IMR-90 (cell line): ENCODE measurements at regions not wholly inside any gene's neighbourhood (a gene's known extent, or its start where the extent isn't known, plus 50 kb on each side); places are given as distances from the start of the nearest gene placed in this dataset.
A peak's percentile ranks its signal among the peaks of the same experiment; 100 is the strongest.

ENCODE experiments used
- ATAC-seq: fragments of 200-7000 bp; cut with Tn5 transposase; 2 replicates; pipeline ENCODE4 v1.9.1; 2020; ENCODE audit warnings: low read depth, mild to moderate bottlenecking, moderate library complexity
- BruUV-seq: library from RNA; stranded (reverse); fragments of 400-500 nt; replicated peaks from 2 replicates; lab custom pipeline; 2021; lab: Mats Ljungman, UMichigan
- CTCF ChIA-PET: fragments of 300-600 bp; formaldehyde crosslinking; extraction: SDS; loops from one replicate; lab custom pipeline; 2021; ENCODE audit warnings: antibody characterized with exemption; lab: Yijun Ruan, JAX
- POLR2A ChIA-PET: fragments of 300-600 bp; sonication (Branson Sonifier 250); formaldehyde crosslinking; loops from one replicate; lab custom pipeline; 2022; ENCODE audit warnings: antibody characterized with exemption; ENCODE audit not compliant: unreplicated experiment; lab: Charles Lee
- DNase-seq: peaks from one replicate; pipeline ENCODE4 v3.0.0; 2013
- H2AFZ ChIP-seq: replicated peaks from 2 replicates; pipeline ENCODE3; 2013; ENCODE audit warnings: low read length, mild to moderate bottlenecking; ENCODE audit not compliant: poor library complexity
- H2AK5ac ChIP-seq: 2 replicates; pipeline ENCODE4 v1.6.1; 2013; ENCODE audit warnings: low read depth, low read length, inconsistent platforms
- H2AK9ac ChIP-seq: replicated peaks from 2 replicates; pipeline ENCODE3; 2013; ENCODE audit warnings: mild to moderate bottlenecking, low read depth, low read length, moderate library complexity; ENCODE audit not compliant: poor library complexity
- H2BK120ac ChIP-seq: 2 replicates; pipeline ENCODE4 v1.6.1; 2013; ENCODE audit warnings: low read depth, low read length, inconsistent platforms
- H2BK15ac ChIP-seq: 3 replicates; pipeline ENCODE4 v1.6.1; 2013; ENCODE audit warnings: low read depth, low read length, inconsistent platforms
- H2BK20ac ChIP-seq: 2 replicates; pipeline ENCODE4 v1.6.1; 2013; ENCODE audit warnings: low read depth, mild to moderate bottlenecking, inconsistent platforms, low read length, moderate library complexity
- H2BK5ac ChIP-seq: 2 replicates; pipeline ENCODE4 v1.6.1; 2013; ENCODE audit warnings: mild to moderate bottlenecking, low read depth, low read length, inconsistent platforms; ENCODE audit not compliant: poor library complexity, severe bottlenecking
- H3K14ac ChIP-seq: replicated peaks from 2 replicates; pipeline ENCODE4 v1.6.1; 2013; ENCODE audit warnings: low read depth, low read length, inconsistent platforms
- H3K18ac ChIP-seq: 2 replicates; pipeline ENCODE4 v1.6.1; 2013; ENCODE audit warnings: low read depth, low read length, control low read depth
- H3K23ac ChIP-seq: 2 replicates; pipeline ENCODE4 v1.6.1; 2013; ENCODE audit warnings: low read depth, low read length, inconsistent platforms
- H3K27ac ChIP-seq: 2 replicates; pipeline ENCODE4 v1.5.1; 2013; ENCODE audit warnings: mild to moderate bottlenecking, control low read depth, low read length; ENCODE audit not compliant: insufficient read depth
- H3K27me3 ChIP-seq: 2 replicates; pipeline ENCODE4 v1.6.1; 2013; ENCODE audit warnings: low read length; ENCODE audit not compliant: control insufficient read depth, insufficient read depth
- H3K36me3 ChIP-seq: 2 replicates; pipeline ENCODE4 v1.6.1; 2013; ENCODE audit warnings: low read length, mixed read lengths; ENCODE audit not compliant: control insufficient read depth, insufficient read depth
- H3K4ac ChIP-seq: 2 replicates; pipeline ENCODE4 v1.6.1; 2013; ENCODE audit warnings: low read depth, low read length, inconsistent platforms
- H3K4me1 ChIP-seq: 2 replicates; pipeline ENCODE4 v1.6.1; 2013; ENCODE audit warnings: low read length, mixed read lengths; ENCODE audit not compliant: control insufficient read depth, insufficient read depth
- H3K4me2 ChIP-seq: 2 replicates; pipeline ENCODE4 v1.6.1; 2013; ENCODE audit warnings: low read depth, mild to moderate bottlenecking, control low read depth, low read length, moderate library complexity
- H3K4me3 ChIP-seq: 2 replicates; pipeline ENCODE4 v1.5.1; 2013; ENCODE audit warnings: low read depth, mild to moderate bottlenecking, control low read depth, low read length, moderate library complexity; ENCODE audit not compliant: insufficient read depth
- H3K56ac ChIP-seq: 2 replicates; pipeline ENCODE4 v1.6.1; 2013; ENCODE audit warnings: low read length, inconsistent platforms; ENCODE audit not compliant: insufficient read depth; ENCODE audit errors: extremely low read depth
- H3K79me1 ChIP-seq, 2 experiments: 2 replicates each; pipeline ENCODE4 v1.6.1; 2013; ENCODE audit warnings: low read length in 2 of 2, inconsistent platforms in 1 of 2, low read depth in 1 of 2
- H3K9ac ChIP-seq: 2 replicates; pipeline ENCODE4 v1.6.1; 2013; ENCODE audit warnings: low read depth, low read length, control low read depth
- H3K9me1 ChIP-seq: 2 replicates; pipeline ENCODE4 v1.6.1; 2013; ENCODE audit warnings: low read length, inconsistent platforms; ENCODE audit not compliant: insufficient read depth
- H3K9me3 ChIP-seq: 2 replicates; pipeline ENCODE4 v1.6.1; 2013; ENCODE audit warnings: low read length; ENCODE audit not compliant: control insufficient read depth, insufficient read depth
- H4K20me1 ChIP-seq: 2 replicates; pipeline ENCODE4 v1.6.1; 2013; ENCODE audit warnings: low read length, inconsistent platforms; ENCODE audit not compliant: insufficient read depth
- H4K5ac ChIP-seq: 2 replicates; pipeline ENCODE4 v1.6.1; 2013; ENCODE audit warnings: mild to moderate bottlenecking, low read depth, low read length, control low read depth
- H4K8ac ChIP-seq, 2 experiments: 2 replicates each; pipeline ENCODE4 v1.6.1; 2013; ENCODE audit warnings: low read depth in 2 of 2, low read length in 2 of 2, control low read depth in 1 of 2, inconsistent platforms in 1 of 2
- H4K91ac ChIP-seq: 2 replicates; pipeline ENCODE4 v1.6.1; 2013; ENCODE audit warnings: low read depth, low read length, inconsistent platforms; ENCODE audit not compliant: insufficient read depth
- BHLHE40 ChIP-seq: fragments of 150-350 bp; IDR thresholded peaks from 2 replicates; pipeline ENCODE4 v1.6.1; 2016; ENCODE audit warnings: mild to moderate bottlenecking, low read depth, low read length
- CTCF ChIP-seq: conservative IDR thresholded peaks from 2 replicates; pipeline ENCODE4 v1.5.1; 2012; ENCODE audit warnings: mild to moderate bottlenecking, low read depth, low read length, improper control_type of control experiment
- RAD21 ChIP-seq: IDR thresholded peaks from 2 replicates; pipeline ENCODE4 v1.6.1; 2012; ENCODE audit warnings: low read length, improper control_type of control experiment
- SMC3 ChIP-seq: fragments of 150-350 bp; IDR thresholded peaks from 2 replicates; pipeline ENCODE4 v1.6.1; 2016; ENCODE audit warnings: low read depth, mild to moderate bottlenecking, antibody characterized with exemption, low read length, moderate library complexity
- WGBS, 2 experiments: methylation state at CpG; one replicate each; pipeline versions ENCODE4 v1.1.5 to v1.1.7; 2013; ENCODE audit warnings: missing lambda C conversion rate in 2 of 2; ENCODE audit not compliant: insufficient read length in 1 of 2; ENCODE audit errors: extremely low coverage in 2 of 2; 5-methylcytosine and 5-hydroxymethylcytosine counted together
- dilution Hi-C: fragments of 300-500 bp; cut with HindIII; formaldehyde crosslinking; loops from one replicate; pipeline ENCODE4 v1.14.3; 2018; ENCODE audit warnings: low sequenced_read_pairs; ENCODE audit not compliant: unreplicated experiment
- in situ Hi-C: fragments of 300-500 bp; cut with MboI; formaldehyde crosslinking; loops from 3 replicates; pipeline ENCODE4 v1.14.3; 2019; ENCODE audit warnings: low sequenced_read_pairs, inconsistent platforms, mixed read lengths
- intact Hi-C: fragments of 100-400 bp; cut with micrococcal nuclease; formaldehyde crosslinking; loops from 2 replicates; pipeline ENCODE4 v1.10.0; 2022

GRCh38 chr10:78381107-78381506 is 347.4 kb downstream of the RPS24 start:
- Histone ChIP-seq H2AK9ac (no peak overlapping the region), H3K14ac (no peak overlapping the region), H2BK15ac (no peak overlapping the region), H3K27ac (no peak overlapping the region), H3K9me3 (peaks cover 7% of the 10 kb centered on the region), H3K4me2 (no peak overlapping the region), H3K56ac (no peak overlapping the region), H2AK5ac (no peak overlapping the region), H3K36me3 (no peaks in the 10 kb centered on the region), H2BK20ac (no peak overlapping the region), H3K4ac (no peak overlapping the region), H3K4me1 (peaks cover 4% of the 10 kb centered on the region; the same call in 1 of the 2 replicates), H3K9ac (no peak overlapping the region), H3K9me1 (0 out of 2 replicates have a peak, but pooled peaks cover 3% of the 10 kb centered on the region), H4K91ac (no peak overlapping the region), H3K79me1 (no peaks in the 10 kb centered on the region), H4K5ac (no peak overlapping the region), H2BK5ac (no peak overlapping the region), H3K27me3 (peaks cover 45% of the 10 kb centered on the region), H3K23ac (no peak overlapping the region), H3K18ac (no peak overlapping the region), H2AFZ (no peak overlapping the region), H4K8ac (no peak overlapping the region), H2BK120ac (no peak overlapping the region), H3K4me3 (no peak overlapping the region), H4K20me1 (no peaks in the 10 kb centered on the region)
- dilution Hi-C loops (no loop called here), in situ Hi-C loops (no loop called here), intact Hi-C loops (no loop called here)
- ChIA-PET CTCF (no interaction called here), POLR2A (no interaction called here)
- DNase-seq (no peak), ATAC-seq (no peak)
- WGBS, 2 experiments: 67% methylated on average over 7 of the region's 19 CpGs; no CpG with 5 or more reads in 1 of the 2 experiments
- TF ChIP-seq CTCF (peak; percentile 23; the same call in 1 of the 2 replicates), BHLHE40 (no peak), SMC3 (peak; percentile 24; the same call in 1 of the 2 replicates), RAD21 (0 out of 2 replicates have a peak, but pooled peaks have one; percentile 17)
- no TSS peak for BruUV-seq
